SK-N-SH (cell line): ENCODE measurements at regions not wholly inside any gene's neighbourhood (a gene's known extent, or its start where the extent isn't known, plus 50 kb on each side); places are given as distances from the start of the nearest gene placed in this dataset.

Source experiments
- CTCF ChIA-PET: fragments of 300-600, 350-600 bp; formaldehyde crosslinking; extraction: SDS; loops from one replicate; lab custom pipeline; 2021; lab: Yijun Ruan, JAX
- POLR2A ChIA-PET: fragments of 350-600 bp; sonication (Branson Sonifier 250); formaldehyde crosslinking; extraction: SDS; loops from one replicate; lab custom pipeline; 2020; ENCODE audit warnings: antibody characterized with exemption, inconsistent platforms; lab: Yijun Ruan, JAX
- DNase-seq: peaks from one replicate; pipeline ENCODE4 v3.0.0; 2012
- H2AFZ ChIP-seq: fragments of 200-600 bp; sonication (generic); 2 replicates; pipeline ENCODE4 v1.8.1; 2016; ENCODE audit warnings: antibody characterized with exemption, mild to moderate bottlenecking, low read depth
- H3F3A ChIP-seq: fragments of 200-600 bp; sonication (generic); replicated peaks from 2 replicates; pipeline ENCODE3; 2016; ENCODE audit warnings: antibody characterized with exemption, mild to moderate bottlenecking; ENCODE audit not compliant: insufficient read depth
- H3K27ac ChIP-seq, 2 experiments: fragments of 200-500 bp in 1 of 2; fragments of 200-600 bp in 1 of 2; sonication (Bioruptor generic) in 1 of 2; sonication (generic), shearing (Covaris generic) in 1 of 2; 2 replicates each; pipeline versions ENCODE4 v1.5.1 to v1.6.1; 2014 to 2016; ENCODE audit warnings: low read depth in 2 of 2, inconsistent platforms in 1 of 2, low read length in 1 of 2, mild to moderate bottlenecking in 1 of 2, mixed read lengths in 1 of 2
- H3K27me3 ChIP-seq: fragments of 200-600 bp; sonication (generic), shearing (Covaris generic); 2 replicates; pipeline ENCODE4 v1.6.1; 2016; ENCODE audit warnings: mixed run types; ENCODE audit not compliant: insufficient read depth
- H3K36me3 ChIP-seq, 2 experiments: fragments of 200-500 bp in 1 of 2; fragments of 200-600 bp in 1 of 2; sonication (Bioruptor generic) in 1 of 2; sonication (generic) in 1 of 2; replicated peaks in 1 of 2; 2 replicates each; pipeline versions ENCODE3 to v1.5.1; 2014 to 2016; ENCODE audit warnings: low read length in 1 of 2, mild to moderate bottlenecking in 1 of 2; ENCODE audit not compliant: insufficient read depth in 2 of 2, control insufficient read depth in 1 of 2
- H3K4me1 ChIP-seq, 2 experiments: fragments of 200-500 bp in 1 of 2; fragments of 200-600 bp in 1 of 2; sonication (Bioruptor generic) in 1 of 2; sonication (generic), shearing (Covaris generic) in 1 of 2; 2 replicates each; pipeline versions ENCODE4 v1.5.1 to v1.6.1; 2014 to 2016; ENCODE audit warnings: low read depth in 1 of 2, low read length in 1 of 2, mixed run types in 1 of 2; ENCODE audit not compliant: insufficient read depth in 2 of 2, control insufficient read depth in 1 of 2
- H3K4me2 ChIP-seq: fragments of 200-600 bp; sonication (generic), shearing (Covaris generic); 2 replicates; pipeline ENCODE4 v1.6.1; 2017; ENCODE audit warnings: mixed run types
- H3K4me3 ChIP-seq, 2 experiments: fragments of 200-500 bp in 1 of 2; fragments of 200-600 bp in 1 of 2; sonication (Bioruptor generic) in 1 of 2; sonication (generic), shearing (Covaris generic) in 1 of 2; 2 replicates each; pipeline versions ENCODE4 v1.5.1 to v1.8.1; 2014 to 2016; ENCODE audit warnings: low read depth in 2 of 2, inconsistent platforms in 1 of 2, low read length in 1 of 2, mild to moderate bottlenecking in 1 of 2, mixed read lengths in 1 of 2, moderate library complexity in 1 of 2
- H3K79me2 ChIP-seq: fragments of 200-600 bp; sonication (generic); 2 replicates; pipeline ENCODE4 v1.8.1; 2017; ENCODE audit warnings: mild to moderate bottlenecking; ENCODE audit not compliant: insufficient read depth
- H3K9ac ChIP-seq: fragments of 200-600 bp; sonication (generic); 2 replicates; pipeline ENCODE4 v1.6.1; 2017; ENCODE audit warnings: mixed run types
- H3K9me2 ChIP-seq: fragments of 200-600 bp; sonication (generic); 2 replicates; pipeline ENCODE4 v1.6.1; 2017; ENCODE audit warnings: mixed run types
- H3K9me3 ChIP-seq: fragments of 200-600 bp; sonication (generic); 2 replicates; pipeline ENCODE4 v1.6.1; 2017; ENCODE audit warnings: mixed run types, mild to moderate bottlenecking, moderate library complexity
- H4K20me1 ChIP-seq: fragments of 200-600 bp; sonication (generic); 2 replicates; pipeline ENCODE4 v1.6.1; 2017; ENCODE audit warnings: mild to moderate bottlenecking, mixed run types; ENCODE audit not compliant: insufficient read depth
- ELF1 ChIP-seq: IDR thresholded peaks from 2 replicates; pipeline ENCODE4 v1.4.0; 2012
- EZH2phosphoT487 ChIP-seq: fragments of 200-600 bp; sonication (generic); IDR thresholded peaks from 2 replicates; pipeline ENCODE4 v1.6.1; 2017; ENCODE audit warnings: low read depth, mixed run types, mild to moderate bottlenecking, antibody characterized with exemption, moderate library complexity, borderline replicate concordance
- FOSL2 ChIP-seq: IDR thresholded peaks from 2 replicates; pipeline ENCODE4 v1.4.0; 2012; ENCODE audit warnings: low read depth, mild to moderate bottlenecking, moderate library complexity, borderline replicate concordance
- FOXJ3 ChIP-seq: sonication (generic); formaldehyde crosslinking; IDR thresholded peaks from 2 replicates; pipeline ENCODE4 v1.5.1; 2020; ENCODE audit warnings: mild to moderate bottlenecking, missing genetic modification reagents
- GABPA ChIP-seq: IDR thresholded peaks from 2 replicates; pipeline ENCODE4 v1.4.0; 2012; ENCODE audit warnings: low read depth, mild to moderate bottlenecking
- GATA2 ChIP-seq: sonication (generic); formaldehyde crosslinking; IDR thresholded peaks from 2 replicates; pipeline ENCODE4 v1.5.0; 2020; ENCODE audit warnings: mild to moderate bottlenecking, missing genetic modification reagents
- JUND ChIP-seq: IDR thresholded peaks from 2 replicates; pipeline ENCODE4 v1.4.0; 2012
- NRF1 ChIP-seq: IDR thresholded peaks from 2 replicates; pipeline ENCODE4 v1.6.1; 2012; ENCODE audit warnings: low read depth, mild to moderate bottlenecking, low read length
- POLR2AphosphoS5 ChIP-seq: IDR thresholded peaks from 2 replicates; pipeline ENCODE4 v1.6.1; 2012; ENCODE audit warnings: low read depth, low read length
- RFX5 ChIP-seq: IDR thresholded peaks from 2 replicates; pipeline ENCODE4 v1.6.1; 2012; ENCODE audit warnings: mild to moderate bottlenecking, improper control_type of control experiment, low read length
- RXRA ChIP-seq: IDR thresholded peaks from 2 replicates; pipeline ENCODE4 v1.4.0; 2012; ENCODE audit warnings: low read depth, mild to moderate bottlenecking, borderline replicate concordance
- SIN3A ChIP-seq: IDR thresholded peaks from 2 replicates; pipeline ENCODE4 v1.6.1; 2012; ENCODE audit warnings: low read depth, mild to moderate bottlenecking, low read length, moderate library complexity, borderline replicate concordance
- TCF12 ChIP-seq: IDR thresholded peaks from 2 replicates; pipeline ENCODE4 v1.4.0; 2012
- TEAD4 ChIP-seq: IDR thresholded peaks from 2 replicates; pipeline ENCODE4 v1.4.0; 2012; ENCODE audit warnings: mild to moderate bottlenecking, borderline replicate concordance; ENCODE audit not compliant: insufficient read depth
- WGBS: methylation state at CpG from one replicate; pipeline ENCODE4 v1.1.6; 2017; ENCODE audit warnings: low lambda C conversion rate; 5-methylcytosine and 5-hydroxymethylcytosine counted together
- TF ChIP-seq, protein P1 (sequence below): IDR thresholded peaks from 2 replicates; pipeline ENCODE4 v1.4.0; 2012; ENCODE audit warnings: low read depth, borderline replicate concordance
- TF ChIP-seq, protein P2 (sequence below): fragments of 200-600 bp; sonication (generic); IDR thresholded peaks from 2 replicates; pipeline ENCODE4 v1.6.1; 2017; ENCODE audit warnings: antibody characterized with exemption, mild to moderate bottlenecking, moderate library complexity
- TF ChIP-seq, protein P3 (sequence below): fragments of 150-350 bp; IDR thresholded peaks from 2 replicates; pipeline ENCODE4 v1.6.1; 2017; ENCODE audit warnings: antibody characterized with exemption, low read length, low read depth, borderline replicate concordance
- TF ChIP-seq, protein P4 (sequence below): IDR thresholded peaks from 2 replicates; pipeline ENCODE4; 2012

DNA sequence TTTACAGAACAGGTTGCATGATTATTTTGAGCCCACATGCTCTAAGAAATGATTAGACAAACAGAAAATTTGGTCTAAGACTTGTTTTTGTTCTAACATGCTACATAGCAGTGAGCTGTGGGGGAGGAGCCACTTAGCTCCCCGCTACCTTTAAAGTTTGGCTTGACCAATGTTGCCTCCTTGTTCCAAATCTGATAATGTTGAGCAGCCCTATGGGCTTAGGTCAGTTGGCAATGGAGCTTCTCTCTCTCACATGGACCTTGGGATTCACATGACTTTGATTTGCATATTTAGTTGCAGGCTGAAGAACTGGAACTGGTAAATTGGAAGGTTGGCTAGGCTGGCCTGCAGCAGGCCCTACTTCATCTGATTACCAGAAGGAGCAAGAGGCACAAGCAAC lies 116.4 kb downstream of the EBLN2 start:
- Histone ChIP-seq H3K4me2 (no peak overlapping the region), H3K9ac (no peak overlapping the region), H3K4me3 (no peak overlapping the region), H3K9me2 (no peaks in the 10 kb centered on the region), H3K9me3 (no peaks in the 10 kb centered on the region)
- no peak for DNase-seq
- CTCF ChIA-PET = interaction anchor here (0.7 to 1.2 kb wide), 2 partner anchors 9 to 324 kb away, joined by 3 read pairs; no protein-coding TSS in a partner anchor
- TF ChIP-seq, protein P1, sequence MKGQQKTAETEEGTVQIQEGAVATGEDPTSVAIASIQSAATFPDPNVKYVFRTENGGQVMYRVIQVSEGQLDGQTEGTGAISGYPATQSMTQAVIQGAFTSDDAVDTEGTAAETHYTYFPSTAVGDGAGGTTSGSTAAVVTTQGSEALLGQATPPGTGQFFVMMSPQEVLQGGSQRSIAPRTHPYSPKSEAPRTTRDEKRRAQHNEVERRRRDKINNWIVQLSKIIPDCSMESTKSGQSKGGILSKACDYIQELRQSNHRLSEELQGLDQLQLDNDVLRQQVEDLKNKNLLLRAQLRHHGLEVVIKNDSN = no peak
- no peak for TF ChIP-seq TCF12
- TF ChIP-seq RXRA = no peak
- TF ChIP-seq EZH2phosphoT487 = no peak
- no peak for TF ChIP-seq NRF1
- TF ChIP-seq TEAD4 = no peak
- TF ChIP-seq JUND = no peak
- no peak for TF ChIP-seq GABPA
- TF ChIP-seq GATA2 = no peak
- TF ChIP-seq FOXJ3 (CRISPR knock-in tag) = no peak
- TF ChIP-seq ELF1 = no peak
- TF ChIP-seq FOSL2 = no peak
- TF ChIP-seq SIN3A = no peak
- no peak for TF ChIP-seq POLR2AphosphoS5
- TF ChIP-seq, protein P2, sequence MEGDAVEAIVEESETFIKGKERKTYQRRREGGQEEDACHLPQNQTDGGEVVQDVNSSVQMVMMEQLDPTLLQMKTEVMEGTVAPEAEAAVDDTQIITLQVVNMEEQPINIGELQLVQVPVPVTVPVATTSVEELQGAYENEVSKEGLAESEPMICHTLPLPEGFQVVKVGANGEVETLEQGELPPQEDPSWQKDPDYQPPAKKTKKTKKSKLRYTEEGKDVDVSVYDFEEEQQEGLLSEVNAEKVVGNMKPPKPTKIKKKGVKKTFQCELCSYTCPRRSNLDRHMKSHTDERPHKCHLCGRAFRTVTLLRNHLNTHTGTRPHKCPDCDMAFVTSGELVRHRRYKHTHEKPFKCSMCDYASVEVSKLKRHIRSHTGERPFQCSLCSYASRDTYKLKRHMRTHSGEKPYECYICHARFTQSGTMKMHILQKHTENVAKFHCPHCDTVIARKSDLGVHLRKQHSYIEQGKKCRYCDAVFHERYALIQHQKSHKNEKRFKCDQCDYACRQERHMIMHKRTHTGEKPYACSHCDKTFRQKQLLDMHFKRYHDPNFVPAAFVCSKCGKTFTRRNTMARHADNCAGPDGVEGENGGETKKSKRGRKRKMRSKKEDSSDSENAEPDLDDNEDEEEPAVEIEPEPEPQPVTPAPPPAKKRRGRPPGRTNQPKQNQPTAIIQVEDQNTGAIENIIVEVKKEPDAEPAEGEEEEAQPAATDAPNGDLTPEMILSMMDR = no peak
- no peak for TF ChIP-seq RFX5
- TF ChIP-seq, protein P3, sequence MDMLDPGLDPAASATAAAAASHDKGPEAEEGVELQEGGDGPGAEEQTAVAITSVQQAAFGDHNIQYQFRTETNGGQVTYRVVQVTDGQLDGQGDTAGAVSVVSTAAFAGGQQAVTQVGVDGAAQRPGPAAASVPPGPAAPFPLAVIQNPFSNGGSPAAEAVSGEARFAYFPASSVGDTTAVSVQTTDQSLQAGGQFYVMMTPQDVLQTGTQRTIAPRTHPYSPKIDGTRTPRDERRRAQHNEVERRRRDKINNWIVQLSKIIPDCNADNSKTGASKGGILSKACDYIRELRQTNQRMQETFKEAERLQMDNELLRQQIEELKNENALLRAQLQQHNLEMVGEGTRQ = no peak
- TF ChIP-seq, protein P4, sequence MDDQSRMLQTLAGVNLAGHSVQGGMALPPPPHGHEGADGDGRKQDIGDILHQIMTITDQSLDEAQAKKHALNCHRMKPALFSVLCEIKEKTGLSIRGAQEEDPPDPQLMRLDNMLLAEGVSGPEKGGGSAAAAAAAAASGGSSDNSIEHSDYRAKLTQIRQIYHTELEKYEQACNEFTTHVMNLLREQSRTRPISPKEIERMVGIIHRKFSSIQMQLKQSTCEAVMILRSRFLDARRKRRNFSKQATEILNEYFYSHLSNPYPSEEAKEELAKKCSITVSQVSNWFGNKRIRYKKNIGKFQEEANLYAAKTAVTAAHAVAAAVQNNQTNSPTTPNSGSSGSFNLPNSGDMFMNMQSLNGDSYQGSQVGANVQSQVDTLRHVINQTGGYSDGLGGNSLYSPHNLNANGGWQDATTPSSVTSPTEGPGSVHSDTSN = no peak
- TF ChIP-seq, all 33 proteins: peak for 0
- Histone ChIP-seq H3F3A (no peaks in the 10 kb centered on the region), H3K27me3 (no peaks in the 10 kb centered on the region; the same call in 1 of the 2 replicates), H4K20me1 (no peaks in the 10 kb centered on the region), H3K79me2 (no peaks in the 10 kb centered on the region), H3K36me3 (no peaks in the 10 kb centered on the region), H2AFZ (no peak overlapping the region), H3K27ac (no peak overlapping the region), H3K4me1 (no peaks in the 10 kb centered on the region; a peak in 1 of 4 replicates)
- POLR2A ChIA-PET = no interaction called here
- WGBS = 63% methylated on average over 1 of the region's 1 CpG
